Right atrium auricular region (tissue), 2 donors: ENCODE measurements at regions not wholly inside any gene's neighbourhood (a gene's known extent, or its start where the extent isn't known, plus 50 kb on each side); places are given as distances from the start of the nearest gene placed in this dataset.

ENCODE experiments used
- DNase-seq: peaks from one replicate; pipeline ENCODE4 v3.0.0-alpha.2; 2019; ENCODE audit warnings: low spot score
- H3K27ac ChIP-seq, 2 donors: fragments of 200-600 bp; sonication (generic); 1 replicate in 1 of 2; 2 replicates in 1 of 2; pipeline ENCODE4 v1.5.1; 2016 to 2019
- H3K27me3 ChIP-seq, 2 donors: fragments of 200-600 bp; sonication (generic); one replicate each; pipeline versions ENCODE4 v1.5.1 to v1.6.0; 2017 to 2019
- H3K36me3 ChIP-seq: fragments of 200-600 bp; sonication (generic); one replicate; pipeline ENCODE4 v1.5.1; 2016
- H3K4me1 ChIP-seq, 2 donors: fragments of 200-600 bp; sonication (generic); one replicate each; pipeline versions ENCODE4 v1.5.1 to v1.6.0; 2017 to 2019
- H3K4me3 ChIP-seq, 2 donors: fragments of 200-600 bp; sonication (generic); 1 replicate in 1 of 2; 2 replicates in 1 of 2; pipeline ENCODE4 v1.5.1; 2017 to 2019; ENCODE audit warnings: mild to moderate bottlenecking in 1 of 2, moderate library complexity in 1 of 2
- H3K9me3 ChIP-seq, 2 donors: fragments of 200-600 bp; sonication (generic); one replicate each; pipeline ENCODE4 v1.5.1; 2019
- CTCF ChIP-seq, 2 donors: fragments of 200-600 bp; sonication (generic); IDR thresholded peaks; one replicate each; pipeline ENCODE4 v1.5.1; 2019; ENCODE audit warnings: antibody characterized with exemption in 2 of 2

DNA sequence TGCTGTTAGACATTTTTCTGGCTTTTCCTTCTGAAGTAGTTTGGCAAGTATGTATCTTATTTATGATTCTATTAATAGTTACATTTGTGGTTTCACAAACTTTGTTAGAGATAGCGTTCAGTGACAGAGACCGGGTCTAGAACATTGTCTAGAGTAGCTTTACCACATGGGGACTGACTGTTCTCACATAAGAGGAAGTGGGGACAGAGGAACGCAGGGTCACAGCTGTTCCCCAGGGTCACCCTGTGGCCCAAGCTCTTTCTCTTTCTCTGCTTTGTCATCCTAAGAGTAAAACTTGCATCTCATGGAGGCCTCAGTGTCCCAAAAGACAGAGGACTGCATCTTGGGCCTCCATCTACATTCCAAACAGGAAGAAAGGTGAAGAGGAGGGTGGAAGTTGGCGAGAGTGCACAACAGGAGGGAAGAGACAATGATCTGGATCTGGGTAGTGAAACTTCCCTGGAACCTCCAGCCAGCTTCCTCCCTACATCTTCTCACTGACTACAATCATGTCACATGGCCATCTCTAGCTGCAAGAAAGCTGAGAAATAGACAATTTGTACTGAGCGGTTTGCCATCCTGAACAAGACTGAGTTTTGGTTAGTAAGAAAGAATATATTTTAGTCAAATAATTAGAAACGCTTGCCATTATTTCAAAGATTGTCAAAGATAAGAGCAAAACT is 645.8 kb upstream of the ARID1B start:
- no peak for TF ChIP-seq CTCF (IDR thresholded peaks at IDR 0.05)
- Histone ChIP-seq H3K4me3 (no peak overlapping the region), H3K36me3 (no peaks in the 10 kb centered on the region), H3K9me3 (peaks cover 0 to 3% of the 10 kb centered on the region in 2 donors), H3K4me1 (no peaks in the 10 kb centered on the region), H3K27me3 (no peaks in the 10 kb centered on the region), H3K27ac (no peak overlapping the region)
- no peak for DNase-seq

GRCh38 chr6:156126535-156126934 is 650.6 kb upstream of the ARID1B start:
- Histone ChIP-seq H3K36me3 (no peaks in the 10 kb centered on the region), H3K9me3 (no peaks in the 10 kb centered on the region), H3K4me3 (no peak overlapping the region), H3K27ac (peak overlapping the region in 1 of 2 donors; percentile 0), H3K4me1 (peaks cover 0 to 5% of the 10 kb centered on the region in 2 donors), H3K27me3 (no peaks in the 10 kb centered on the region)
- TF ChIP-seq CTCF (IDR thresholded peaks at IDR 0.05) = no peak
- no peak for DNase-seq

DNA sequence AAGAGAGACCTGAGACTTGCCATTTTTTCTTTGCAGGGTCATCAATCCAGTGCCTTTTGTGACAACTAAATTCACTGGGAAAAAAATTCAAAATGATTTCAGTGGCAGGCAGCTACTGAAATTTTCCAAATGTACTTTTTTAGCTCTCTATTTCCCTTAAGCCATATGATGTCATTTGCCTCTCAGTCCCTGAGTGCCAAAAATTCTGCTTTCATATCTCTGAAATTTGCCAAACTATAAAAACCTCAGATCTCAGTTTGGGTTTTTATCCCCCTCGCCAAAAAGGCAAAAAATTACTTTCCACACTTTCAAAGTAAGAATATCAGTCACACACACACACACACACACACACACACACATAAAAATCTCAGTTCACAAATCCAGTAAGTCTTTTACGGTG is 651.3 kb upstream of the ARID1B start:
- no peaks in the 10 kb centered on the region for H3K36me3 ChIP-seq
- H3K4me1 ChIP-seq = peaks cover 0 to 5% of the 10 kb centered on the region in 2 donors
- no peaks in the 10 kb centered on the region for H3K9me3 ChIP-seq
- peak overlapping the region in 1 of 2 donors; percentile 0 for H3K27ac ChIP-seq
- TF ChIP-seq CTCF (IDR thresholded peaks at IDR 0.05) = no peak
- DNase-seq = no peak
- no peaks in the 10 kb centered on the region for H3K27me3 ChIP-seq
- H3K4me3 ChIP-seq = no peak overlapping the region

- no peak overlapping the region for H3K27ac ChIP-seq
- no peaks in the 10 kb centered on the region for H3K36me3 ChIP-seq
- H3K4me1 ChIP-seq = peaks cover 0 to 5% of the 10 kb centered on the region in 2 donors
- no peak overlapping the region for H3K4me3 ChIP-seq
- H3K9me3 ChIP-seq = no peaks in the 10 kb centered on the region
- TF ChIP-seq CTCF (IDR thresholded peaks at IDR 0.05) = no peak
- DNase-seq = no peak
- H3K27me3 ChIP-seq = no peaks in the 10 kb centered on the region
These were observed 653.4 kb upstream of the ARID1B start for GRCh38 chr6:156123731-156124130.

DNA sequence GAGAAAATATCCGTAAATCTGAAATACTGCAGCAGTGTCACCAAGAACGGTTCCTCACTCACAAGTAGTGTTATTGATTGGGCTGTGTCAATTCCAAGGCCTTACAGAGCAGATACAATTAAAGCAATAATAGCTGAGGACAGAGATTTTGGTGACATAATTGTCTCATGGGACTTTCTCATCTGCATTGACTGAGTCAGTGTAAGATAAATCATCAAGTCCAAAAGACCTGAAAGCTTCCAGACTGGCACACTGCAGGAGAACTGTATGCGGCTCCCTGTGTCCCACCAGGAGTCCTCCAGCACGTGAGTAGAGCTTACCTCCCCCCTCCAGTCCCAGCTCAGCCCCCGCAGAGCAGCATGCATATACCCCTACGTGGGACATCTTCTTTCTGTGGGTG is 655.2 kb upstream of the ARID1B start:
- H3K4me3 ChIP-seq = no peak overlapping the region
- peaks cover 0 to 4% of the 10 kb centered on the region in 2 donors for H3K9me3 ChIP-seq
- peaks cover 0 to 5% of the 10 kb centered on the region in 2 donors for H3K4me1 ChIP-seq
- no peak for DNase-seq
- H3K36me3 ChIP-seq = no peaks in the 10 kb centered on the region
- TF ChIP-seq CTCF (IDR thresholded peaks at IDR 0.05) = no peak
- no peak overlapping the region for H3K27ac ChIP-seq
- H3K27me3 ChIP-seq = no peaks in the 10 kb centered on the region

DNA sequence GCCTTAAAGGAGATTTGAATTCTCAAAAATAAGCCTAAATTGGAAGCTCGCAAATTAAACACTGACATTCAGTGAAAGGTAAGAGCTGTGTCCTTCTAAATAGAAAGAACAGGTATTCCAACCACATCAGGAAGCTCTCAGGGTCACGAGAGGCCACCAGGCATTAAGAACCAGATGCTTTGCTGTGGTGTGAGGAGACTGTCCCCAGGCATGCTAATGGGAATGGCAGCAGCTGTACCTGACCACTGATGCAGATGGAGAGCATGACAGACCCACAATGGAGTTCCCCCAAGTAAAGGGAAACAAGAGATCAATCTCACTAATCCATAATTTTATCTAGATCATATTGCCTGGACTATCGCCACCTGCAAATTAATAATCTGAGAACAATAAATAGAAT is 658.9 kb upstream of the NOX3 start:
- H3K36me3 ChIP-seq = no peaks in the 10 kb centered on the region
- H3K27ac ChIP-seq = no peak overlapping the region
- H3K4me3 ChIP-seq = no peak overlapping the region
- H3K27me3 ChIP-seq = no peaks in the 10 kb centered on the region
- TF ChIP-seq CTCF (IDR thresholded peaks at IDR 0.05) = no peak
- no peak for DNase-seq
- H3K4me1 ChIP-seq = no peaks in the 10 kb centered on the region
- H3K9me3 ChIP-seq = peaks cover 0 to 4% of the 10 kb centered on the region in 2 donors
